Esophagus muscularis mucosa (tissue), 3 donors: ENCODE measurements at regions not wholly inside any gene's neighbourhood (a gene's known extent, or its start where the extent isn't known, plus 50 kb on each side); places are given as distances from the start of the nearest gene placed in this dataset.

ENCODE experiments used
- EP300 ChIP-seq: sonication (generic); formaldehyde crosslinking; IDR thresholded peaks from one replicate; pipeline ENCODE4 v1.6.1; 2017; ENCODE audit warnings: antibody characterized with exemption
- TF ChIP-seq, protein P1 (sequence below), 3 experiments: fragments of 200-600 bp in 2 of 3; fragments of 450-650 bp in 1 of 3; sonication (generic) in 2 of 3; IDR thresholded peaks; one replicate each; pipeline ENCODE4 v1.5.1; 2017 to 2019; ENCODE audit warnings: antibody characterized with exemption in 3 of 3, mild to moderate bottlenecking in 2 of 3, moderate library complexity in 1 of 3

DNA sequence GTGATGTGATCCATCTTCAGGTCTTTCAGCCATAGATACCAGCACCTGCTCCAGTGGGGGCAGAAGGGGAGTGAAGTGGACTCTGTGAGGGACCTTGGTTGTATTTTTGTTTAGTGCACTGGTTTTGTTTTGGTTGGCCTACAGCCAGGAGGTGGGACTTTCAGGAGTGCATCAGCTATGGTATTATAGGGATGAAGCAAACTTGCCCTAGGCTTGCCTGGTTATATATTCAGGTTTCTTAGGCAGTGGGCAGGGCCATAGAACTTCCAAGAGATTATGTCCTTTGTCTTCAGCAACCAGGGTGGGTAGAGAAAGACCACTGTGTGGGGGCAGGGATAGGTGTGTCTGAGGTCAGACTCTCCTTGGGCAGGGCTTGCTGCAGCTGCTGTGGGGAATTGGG, 337.3 kb upstream of the SGO1 start:
- TF ChIP-seq EP300: no peak
- TF ChIP-seq, protein P1, sequence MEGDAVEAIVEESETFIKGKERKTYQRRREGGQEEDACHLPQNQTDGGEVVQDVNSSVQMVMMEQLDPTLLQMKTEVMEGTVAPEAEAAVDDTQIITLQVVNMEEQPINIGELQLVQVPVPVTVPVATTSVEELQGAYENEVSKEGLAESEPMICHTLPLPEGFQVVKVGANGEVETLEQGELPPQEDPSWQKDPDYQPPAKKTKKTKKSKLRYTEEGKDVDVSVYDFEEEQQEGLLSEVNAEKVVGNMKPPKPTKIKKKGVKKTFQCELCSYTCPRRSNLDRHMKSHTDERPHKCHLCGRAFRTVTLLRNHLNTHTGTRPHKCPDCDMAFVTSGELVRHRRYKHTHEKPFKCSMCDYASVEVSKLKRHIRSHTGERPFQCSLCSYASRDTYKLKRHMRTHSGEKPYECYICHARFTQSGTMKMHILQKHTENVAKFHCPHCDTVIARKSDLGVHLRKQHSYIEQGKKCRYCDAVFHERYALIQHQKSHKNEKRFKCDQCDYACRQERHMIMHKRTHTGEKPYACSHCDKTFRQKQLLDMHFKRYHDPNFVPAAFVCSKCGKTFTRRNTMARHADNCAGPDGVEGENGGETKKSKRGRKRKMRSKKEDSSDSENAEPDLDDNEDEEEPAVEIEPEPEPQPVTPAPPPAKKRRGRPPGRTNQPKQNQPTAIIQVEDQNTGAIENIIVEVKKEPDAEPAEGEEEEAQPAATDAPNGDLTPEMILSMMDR (IDR thresholded peaks at IDR 0.05): no peak
